ENCODE measurements at regions not wholly inside any gene's neighbourhood (a gene's known extent, or its start where the extent isn't known, plus 50 kb on each side); places are given as distances from the start of the nearest gene placed in this dataset.
"Not testable (repeated sequence)": the region's sequence is repeated elsewhere in the genome, so short reads cannot be mapped to it uniquely, and the experiment has no call there.

GRCh38 chr5:28398185-28398584 lies 1359.8 kb upstream of the CDH9 start:
- DNase-seq (ENCODE audit: low read depth, low spot score), result no peak
- in situ Hi-C loops (cut with HindIII; ENCODE audit: low pct_unique_long_range_greater_than_20kb, low sequenced_read_pairs), result no loop called here

DNA sequence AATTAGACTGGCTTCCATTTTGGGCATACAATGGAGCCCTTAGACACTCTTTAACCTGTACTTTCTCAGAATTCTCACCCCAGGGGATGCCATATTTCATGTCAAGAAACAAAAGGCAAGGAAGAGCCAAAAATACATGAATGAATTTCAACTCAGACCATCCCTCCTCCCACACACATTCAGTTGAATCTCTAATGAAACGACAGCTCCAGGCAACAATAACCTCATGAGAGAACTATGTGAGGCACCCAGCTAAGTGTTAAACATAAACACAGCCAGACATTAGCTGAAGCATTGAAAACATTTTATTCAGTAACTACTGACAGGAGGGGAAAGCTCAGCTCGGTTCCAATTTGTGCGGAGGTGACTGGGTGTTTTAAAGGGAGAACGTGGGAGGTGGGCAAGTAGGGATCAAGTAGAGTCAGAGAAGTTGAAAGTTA lies 1359.1 kb upstream of the CDH9 start:
- in situ Hi-C loops (cut with HindIII; ENCODE audit: low pct_unique_long_range_greater_than_20kb, low sequenced_read_pairs), result no loop called here
- no peak for DNase-seq (ENCODE audit: low read depth, low spot score)

DNA sequence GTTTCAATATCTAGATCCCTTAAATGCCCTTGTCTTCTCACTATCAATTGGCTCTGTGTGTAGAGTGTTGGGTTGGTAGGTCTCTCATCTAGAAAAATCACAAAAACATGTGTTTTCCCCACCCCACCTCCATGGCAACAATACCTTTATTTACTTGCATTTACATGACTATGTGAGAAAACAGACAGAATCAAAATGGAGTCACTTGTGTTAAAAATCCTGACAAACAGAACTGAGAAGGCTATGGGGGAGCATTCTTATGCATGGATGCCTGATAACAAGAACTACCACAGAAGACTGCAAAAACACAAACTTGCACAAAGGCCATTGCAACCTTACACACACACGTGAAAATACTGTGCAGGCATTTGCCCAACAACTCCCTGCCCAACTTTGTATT lies 1352.9 kb upstream of the CDH9 start:
- in situ Hi-C loops (cut with HindIII; ENCODE audit: low pct_unique_long_range_greater_than_20kb, low sequenced_read_pairs), result no loop called here
- DNase-seq (ENCODE audit: low read depth, low spot score), result no peak

DNA sequence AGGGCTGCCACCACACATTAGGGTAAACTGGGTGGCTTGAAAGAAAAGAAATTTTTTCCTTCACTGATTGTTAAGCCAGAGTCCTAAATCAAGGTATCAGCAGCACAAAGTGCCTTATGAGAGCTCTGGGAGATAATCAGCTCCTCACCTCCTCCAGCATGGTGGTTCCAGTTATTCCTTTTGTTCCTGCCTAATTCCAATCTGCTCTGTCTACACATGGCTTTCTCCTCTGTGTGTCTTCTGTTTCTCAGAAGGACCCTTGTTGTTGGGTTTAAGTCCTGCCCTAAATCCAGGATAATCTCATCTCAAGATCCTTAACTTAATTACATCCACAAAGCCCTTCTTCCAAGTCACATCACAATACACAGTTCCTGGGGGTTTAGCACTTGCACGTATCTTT lies 1352.0 kb upstream of the CDH9 start:
- in situ Hi-C loops (cut with HindIII; ENCODE audit: low pct_unique_long_range_greater_than_20kb, low sequenced_read_pairs), result no loop called here
- DNase-seq (ENCODE audit: low read depth, low spot score), result no peak

DNA sequence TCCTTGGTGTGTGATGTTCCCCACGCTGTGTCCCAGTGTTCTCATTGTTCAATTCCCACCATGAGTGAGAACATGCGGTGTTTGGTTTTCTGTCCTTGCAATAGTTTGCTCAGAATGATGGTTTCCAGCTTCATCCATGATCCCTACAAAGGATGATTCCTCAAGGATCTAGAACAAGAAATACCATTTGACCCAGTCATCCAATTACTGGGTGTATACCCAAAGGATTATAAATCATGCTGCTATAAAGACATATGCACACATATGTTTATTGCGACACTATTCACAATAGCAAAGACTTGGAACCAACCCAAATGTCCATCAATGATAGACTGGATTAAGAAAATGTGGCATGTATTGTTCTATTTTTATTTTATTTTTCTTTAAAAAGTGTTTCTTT lies 1351.3 kb upstream of the CDH9 start:
- DNase-seq (ENCODE audit: low read depth, low spot score); in situ Hi-C loops (cut with HindIII; ENCODE audit: low pct_unique_long_range_greater_than_20kb, low sequenced_read_pairs): not testable (repeated sequence)

- DNase-seq (ENCODE audit: low read depth, low spot score), result no peak
These were observed 1350.0 kb upstream of the CDH9 start for GRCh38 chr5:28388428-28388827.

GRCh38 chr5:28386712-28387111 lies 1348.3 kb upstream of the CDH9 start:
- DNase-seq (ENCODE audit: low read depth, low spot score), result no peak
- in situ Hi-C loops (cut with HindIII; ENCODE audit: low pct_unique_long_range_greater_than_20kb, low sequenced_read_pairs), result no loop called here

More at GRCh38 chr5:28388428-28388827, 1350.0 kb upstream of the CDH9 start:
- in situ Hi-C loops (cut with HindIII; ENCODE audit: low pct_unique_long_range_greater_than_20kb, low sequenced_read_pairs), result no loop called here

DNA sequence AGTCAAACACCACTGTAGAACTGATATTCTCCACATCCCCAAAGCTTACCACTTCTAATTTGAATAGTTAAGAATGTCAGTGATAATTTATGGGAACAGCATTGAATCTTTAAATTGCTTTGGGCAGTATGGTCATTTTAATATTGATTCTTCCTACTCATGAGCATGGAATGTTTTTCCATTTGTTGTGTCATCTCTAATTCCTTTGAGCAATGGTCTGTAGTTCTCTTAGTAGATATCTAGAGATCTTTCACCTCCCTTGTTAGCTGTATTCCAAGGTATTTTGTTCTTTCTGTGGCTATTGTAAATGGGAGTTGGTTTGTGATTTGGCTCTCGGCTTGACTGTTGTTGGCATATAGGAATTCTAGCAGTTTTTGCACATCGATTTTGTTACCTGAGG lies 1341.8 kb upstream of the CDH9 start:
- DNase-seq (ENCODE audit: low read depth, low spot score), result no peak
- in situ Hi-C loops (cut with HindIII; ENCODE audit: low pct_unique_long_range_greater_than_20kb, low sequenced_read_pairs), result no loop called here

GRCh38 chr5:28374492-28374967 lies 1336.1 kb upstream of the CDH9 start:
- no peak for DNase-seq (ENCODE audit: low read depth, low spot score)
- in situ Hi-C loops (cut with HindIII; ENCODE audit: low pct_unique_long_range_greater_than_20kb, low sequenced_read_pairs), result no loop called here

DNA sequence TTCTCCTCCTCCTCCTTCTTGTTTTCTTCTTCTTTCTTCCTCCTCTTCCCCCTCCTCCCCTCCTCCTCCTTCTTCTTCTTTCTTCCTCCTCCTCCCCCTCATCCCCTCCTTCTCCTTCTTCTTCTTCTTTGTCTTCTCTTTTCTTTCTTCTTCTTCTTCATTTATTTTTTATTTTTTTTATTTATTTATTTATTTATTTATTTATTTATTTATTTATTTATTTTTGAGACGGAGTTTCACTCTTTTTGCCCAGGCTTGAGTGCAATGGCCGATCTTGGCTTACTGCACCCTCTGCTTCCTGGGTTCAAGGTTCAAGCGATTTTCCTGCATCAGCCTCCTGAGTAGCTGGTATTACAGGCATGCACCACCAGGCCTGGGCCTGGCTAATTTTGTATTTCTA lies 1332.5 kb upstream of the CDH9 start:
- DNase-seq (ENCODE audit: low read depth, low spot score), result no peak
- in situ Hi-C loops (cut with HindIII; ENCODE audit: low pct_unique_long_range_greater_than_20kb, low sequenced_read_pairs), result no loop called here

DNA sequence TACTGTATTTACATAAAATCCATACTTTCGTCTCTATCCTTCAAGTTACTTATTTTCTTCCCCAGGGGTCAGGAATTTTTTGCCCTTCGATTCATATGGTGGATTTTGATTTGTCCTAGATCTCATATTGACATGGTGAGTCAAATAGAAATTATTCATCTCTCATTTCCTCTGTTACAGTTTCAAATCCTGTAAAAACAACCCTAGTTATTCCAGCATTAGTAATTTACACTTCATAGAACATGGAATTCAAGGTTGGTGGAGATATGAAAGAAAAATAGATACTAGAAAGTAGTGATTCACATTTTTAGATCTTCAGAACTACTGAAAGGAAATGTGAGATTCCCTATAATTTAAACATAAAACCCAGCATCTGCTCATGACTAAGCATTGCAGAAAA lies 1331.0 kb upstream of the CDH9 start:
- DNase-seq (ENCODE audit: low read depth, low spot score), result no peak
- in situ Hi-C loops (cut with HindIII; ENCODE audit: low pct_unique_long_range_greater_than_20kb, low sequenced_read_pairs), result no loop called here

DNA sequence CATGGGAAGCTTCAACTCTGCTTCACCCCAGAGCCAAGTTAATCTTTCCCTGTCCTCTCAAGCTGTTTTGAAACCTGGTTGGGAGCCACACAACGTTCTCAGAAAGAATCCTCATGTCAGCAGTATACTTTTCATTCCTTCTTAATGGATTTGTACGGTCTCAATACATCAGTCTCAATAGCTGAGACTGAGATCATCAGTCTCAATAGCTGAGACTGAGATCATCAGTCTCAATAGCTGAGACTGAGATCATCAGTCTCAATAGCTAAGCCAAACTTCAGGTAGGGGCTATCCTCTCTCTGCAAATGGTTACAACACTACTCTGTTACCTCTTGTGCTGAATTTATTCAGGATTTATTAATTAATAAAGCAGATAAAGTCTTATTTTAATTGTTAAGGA lies 1317.4 kb upstream of the CDH9 start:
- in situ Hi-C loops (cut with HindIII; ENCODE audit: low pct_unique_long_range_greater_than_20kb, low sequenced_read_pairs), result no loop called here

GRCh38 chr5:28346696-28347095 lies 1308.3 kb upstream of the CDH9 start:
- in situ Hi-C loops (cut with HindIII; ENCODE audit: low pct_unique_long_range_greater_than_20kb, low sequenced_read_pairs), result no loop called here

More for the DNA sequence above, 1317.4 kb upstream of the CDH9 start:
- no peak for DNase-seq (ENCODE audit: low read depth, low spot score)

DNA sequence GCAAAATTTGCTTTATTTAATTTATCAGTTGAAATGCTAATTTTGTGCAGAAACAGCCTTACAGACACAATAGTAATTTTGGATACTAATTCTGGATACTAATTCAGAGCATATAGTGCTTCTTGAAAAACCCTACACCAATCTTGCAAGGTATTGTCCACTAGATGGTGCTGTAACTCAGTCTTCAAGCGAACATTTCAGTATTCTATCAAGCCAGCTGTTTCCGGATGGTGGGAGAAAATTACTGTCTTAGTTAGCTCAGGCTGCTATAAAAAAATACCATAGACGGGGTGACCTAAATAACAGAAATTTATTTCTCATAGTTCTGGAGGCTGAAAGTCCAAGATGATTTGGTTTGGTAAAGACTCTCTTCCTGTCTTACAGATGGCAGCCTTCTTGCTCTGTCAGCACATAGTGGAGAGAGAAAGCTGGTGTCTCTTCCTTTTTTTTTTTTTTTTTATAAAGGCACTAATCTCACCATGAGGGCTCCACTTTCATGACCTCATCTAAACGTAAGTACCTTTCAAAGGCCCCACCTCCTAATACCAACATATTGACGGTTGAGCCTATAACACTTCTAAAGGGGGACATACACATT lies 1306.5 kb upstream of the CDH9 start:
- DNase-seq (ENCODE audit: low read depth, low spot score), result peak; percentile 88
- in situ Hi-C loops (cut with HindIII; ENCODE audit: low pct_unique_long_range_greater_than_20kb, low sequenced_read_pairs), result no loop called here

More at GRCh38 chr5:28346696-28347095, 1308.3 kb upstream of the CDH9 start:
- DNase-seq (ENCODE audit: low read depth, low spot score), result no peak

DNA sequence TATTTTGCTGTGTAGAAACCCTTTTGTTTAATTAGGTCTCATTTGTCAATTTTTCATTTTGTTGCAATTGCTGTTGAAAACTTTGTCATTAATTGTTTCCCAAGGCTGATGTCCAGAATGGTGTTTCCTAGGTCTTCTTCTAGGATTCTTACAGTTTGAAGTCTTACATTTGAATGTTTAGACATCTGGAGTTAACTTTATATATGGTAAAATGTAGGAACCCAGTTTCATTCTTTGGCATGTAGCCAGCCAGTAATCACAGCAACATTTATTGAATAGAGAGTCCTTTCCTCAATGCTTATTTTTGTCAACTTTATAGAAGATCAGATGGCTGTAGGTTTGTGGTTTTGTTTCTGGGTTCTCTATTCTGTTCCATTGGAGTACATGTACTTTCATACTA lies 1290.8 kb upstream of the CDH9 start:
- in situ Hi-C loops (cut with HindIII; ENCODE audit: low pct_unique_long_range_greater_than_20kb, low sequenced_read_pairs), result no loop called here
- DNase-seq (ENCODE audit: low read depth, low spot score), result no peak

DNA sequence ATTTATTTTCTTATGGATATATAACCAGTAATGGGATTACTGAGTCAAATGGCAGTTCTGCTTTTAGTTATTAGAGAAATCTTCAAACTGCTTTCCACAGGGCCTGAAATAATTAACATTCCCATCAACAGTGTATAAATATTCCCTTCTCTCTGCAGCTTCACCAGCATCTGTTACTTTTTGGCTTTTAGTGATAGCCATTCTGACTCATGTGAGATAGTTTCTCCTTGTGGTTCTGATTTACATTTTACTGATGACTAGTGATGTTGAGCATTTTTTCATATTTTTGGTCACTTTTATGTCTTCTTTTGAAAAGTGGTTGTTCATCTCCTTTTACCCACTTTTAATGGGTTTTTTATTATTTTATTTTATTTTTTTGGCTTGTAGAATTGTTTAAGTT lies 1290.3 kb upstream of the CDH9 start:
- DNase-seq (ENCODE audit: low read depth, low spot score), result no peak
- in situ Hi-C loops (cut with HindIII; ENCODE audit: low pct_unique_long_range_greater_than_20kb, low sequenced_read_pairs), result no loop called here

- DNase-seq (ENCODE audit: low read depth, low spot score), result no peak
- in situ Hi-C loops (cut with HindIII; ENCODE audit: low pct_unique_long_range_greater_than_20kb, low sequenced_read_pairs), result no loop called here
These were observed 1285.8 kb upstream of the CDH9 start for GRCh38 chr5:28324174-28324573.

- in situ Hi-C loops (cut with HindIII; ENCODE audit: low pct_unique_long_range_greater_than_20kb, low sequenced_read_pairs), result no loop called here
- no peak for DNase-seq (ENCODE audit: low read depth, low spot score)
These were observed 1275.6 kb upstream of the CDH9 start for GRCh38 chr5:28313953-28314352.

DNA sequence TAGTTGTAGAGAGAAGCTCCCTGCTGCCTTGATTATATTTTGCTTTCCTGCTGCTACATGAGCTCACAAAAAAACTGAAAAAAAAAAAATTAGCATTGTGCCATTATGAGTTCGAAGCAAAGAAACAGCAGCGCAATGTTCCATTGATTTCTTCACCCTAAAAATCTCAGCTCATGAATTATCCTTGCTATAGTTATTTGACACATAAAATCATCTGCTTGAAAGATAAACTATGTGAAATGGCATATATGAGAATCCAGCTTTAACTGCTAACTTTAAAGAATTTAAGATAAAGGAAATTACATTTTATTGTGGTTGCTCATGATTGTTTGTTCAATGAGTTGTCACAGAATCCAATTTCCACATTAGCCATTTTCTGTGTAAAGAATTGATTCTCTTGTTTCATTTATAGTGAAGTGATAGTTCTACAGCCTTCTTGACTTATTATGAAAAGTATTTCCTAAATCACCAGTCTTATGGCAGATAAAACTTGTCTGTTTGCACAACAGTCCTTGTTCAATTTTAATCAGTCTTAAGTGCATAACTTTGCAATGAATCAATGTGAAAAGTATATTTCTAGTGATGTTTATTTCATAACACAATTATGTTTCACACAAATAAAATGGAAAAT lies 1275.0 kb upstream of the CDH9 start:
- in situ Hi-C loops (cut with HindIII; ENCODE audit: low pct_unique_long_range_greater_than_20kb, low sequenced_read_pairs), result no loop called here
- no peak for DNase-seq (ENCODE audit: low read depth, low spot score)

Data from SK-MEL-5 (cell line).